DND-41 (cell line): ENCODE measurements at regions not wholly inside any gene's neighbourhood (a gene's known extent, or its start where the extent isn't known, plus 50 kb on each side); places are given as distances from the start of the nearest gene placed in this dataset.

ENCODE experiments used
- ATAC-seq: fragments of 200-7000 bp; cut with Tn5 transposase; 3 replicates; pipeline ENCODE4 v1.9.1; 2021; ENCODE audit warnings: low read depth; ENCODE audit not compliant: insufficient read depth
- DNase-seq: peaks from one replicate; pipeline ENCODE4 v3.0.0-alpha.2; 2020
- H2AFZ ChIP-seq: 2 replicates; pipeline ENCODE4 v1.6.0; 2012; ENCODE audit warnings: low read depth, low read length
- H3K27ac ChIP-seq: 2 replicates; pipeline ENCODE4 v1.5.1; 2012; ENCODE audit warnings: low read length, inconsistent platforms
- H3K27me3 ChIP-seq: fragments of 200-600 bp; sonication (generic); 2 replicates; pipeline ENCODE4 v1.6.0; 2012; ENCODE audit warnings: low read length, mild to moderate bottlenecking, inconsistent platforms; ENCODE audit not compliant: insufficient read depth, poor library complexity
- H3K36me3 ChIP-seq: 2 replicates; pipeline ENCODE4 v1.5.1; 2012; ENCODE audit warnings: low read length, inconsistent platforms; ENCODE audit not compliant: insufficient read depth
- H3K4me1 ChIP-seq: 2 replicates; pipeline ENCODE4 v1.5.1; 2012; ENCODE audit warnings: mild to moderate bottlenecking, low read length; ENCODE audit not compliant: insufficient read depth
- H3K4me2 ChIP-seq: 2 replicates; pipeline ENCODE4 v1.6.0; 2012; ENCODE audit warnings: mild to moderate bottlenecking, moderate library complexity, low read length, inconsistent platforms; ENCODE audit not compliant: insufficient read depth
- H3K4me3 ChIP-seq, 2 experiments: fragments of 200-600 bp in 1 of 2; shearing (Covaris generic) in 1 of 2; 2 replicates each; pipeline ENCODE4 v1.5.1; 2012 to 2016; ENCODE audit warnings: inconsistent platforms in 2 of 2, low read length in 2 of 2, mild to moderate bottlenecking in 2 of 2, low read depth in 1 of 2, moderate library complexity in 1 of 2
- H3K79me2 ChIP-seq: 2 replicates; pipeline ENCODE4 v1.6.0; 2012; ENCODE audit warnings: low read length, inconsistent platforms; ENCODE audit not compliant: insufficient read depth
- H3K9ac ChIP-seq: 2 replicates; pipeline ENCODE4 v1.6.0; 2012; ENCODE audit warnings: low read depth, mild to moderate bottlenecking, inconsistent platforms, low read length, moderate library complexity
- H3K9me3 ChIP-seq: 2 replicates; pipeline ENCODE4 v1.5.1; 2012; ENCODE audit warnings: low read length, moderate library complexity, mild to moderate bottlenecking, inconsistent platforms; ENCODE audit not compliant: insufficient read depth, severe bottlenecking
- H4K20me1 ChIP-seq: 2 replicates; pipeline ENCODE4 v1.6.0; 2012; ENCODE audit warnings: low read length; ENCODE audit not compliant: insufficient read depth
- EZH2 ChIP-seq: IDR thresholded peaks from 3 replicates; pipeline ENCODE4 v1.6.1; 2012; ENCODE audit warnings: borderline replicate concordance, low read depth, mild to moderate bottlenecking, moderate library complexity, low read length, inconsistent platforms; ENCODE audit not compliant: severe bottlenecking
- TF ChIP-seq, protein P1 (sequence below): IDR thresholded peaks from 2 replicates; pipeline ENCODE4 v1.5.1; 2012; ENCODE audit warnings: borderline replicate concordance, low read length, moderate library complexity, mild to moderate bottlenecking; ENCODE audit not compliant: poor library complexity, severe bottlenecking; ENCODE audit errors: extremely low read depth

DNA sequence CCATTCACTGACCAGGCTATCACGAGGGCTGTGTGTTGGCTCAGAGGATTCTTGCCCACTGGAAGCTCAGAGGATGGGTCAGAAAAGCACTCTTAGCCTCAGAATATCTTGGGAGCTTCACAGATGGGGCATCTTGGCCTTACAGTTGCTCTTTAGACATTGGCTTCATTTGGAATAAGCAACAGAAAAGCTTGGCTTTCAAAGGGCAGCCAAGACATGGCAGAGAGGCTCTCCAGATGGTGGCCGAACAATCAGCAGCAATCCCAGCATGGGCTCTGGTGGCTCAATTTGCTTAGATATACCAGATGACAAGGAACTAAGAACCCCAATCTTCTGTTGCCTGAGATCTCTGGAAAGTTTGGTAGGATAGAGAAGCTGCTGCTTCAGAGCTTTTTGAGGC is 446.2 kb downstream of the ADRA2A start:
- no peak overlapping the region for H3K27ac ChIP-seq
- H3K4me2 ChIP-seq = no peak overlapping the region
- H3K9ac ChIP-seq = no peak overlapping the region
- no peaks in the 10 kb centered on the region for H3K79me2 ChIP-seq
- no peaks in the 10 kb centered on the region for H4K20me1 ChIP-seq
- DNase-seq (no peak), ATAC-seq (no peak)
- no peaks in the 10 kb centered on the region for H3K36me3 ChIP-seq
- no peak overlapping the region for H2AFZ ChIP-seq
- H3K4me1 ChIP-seq = no peaks in the 10 kb centered on the region
- H3K27me3 ChIP-seq = no peaks in the 10 kb centered on the region
- H3K4me3 ChIP-seq = no peak overlapping the region
- TF ChIP-seq, protein P1, sequence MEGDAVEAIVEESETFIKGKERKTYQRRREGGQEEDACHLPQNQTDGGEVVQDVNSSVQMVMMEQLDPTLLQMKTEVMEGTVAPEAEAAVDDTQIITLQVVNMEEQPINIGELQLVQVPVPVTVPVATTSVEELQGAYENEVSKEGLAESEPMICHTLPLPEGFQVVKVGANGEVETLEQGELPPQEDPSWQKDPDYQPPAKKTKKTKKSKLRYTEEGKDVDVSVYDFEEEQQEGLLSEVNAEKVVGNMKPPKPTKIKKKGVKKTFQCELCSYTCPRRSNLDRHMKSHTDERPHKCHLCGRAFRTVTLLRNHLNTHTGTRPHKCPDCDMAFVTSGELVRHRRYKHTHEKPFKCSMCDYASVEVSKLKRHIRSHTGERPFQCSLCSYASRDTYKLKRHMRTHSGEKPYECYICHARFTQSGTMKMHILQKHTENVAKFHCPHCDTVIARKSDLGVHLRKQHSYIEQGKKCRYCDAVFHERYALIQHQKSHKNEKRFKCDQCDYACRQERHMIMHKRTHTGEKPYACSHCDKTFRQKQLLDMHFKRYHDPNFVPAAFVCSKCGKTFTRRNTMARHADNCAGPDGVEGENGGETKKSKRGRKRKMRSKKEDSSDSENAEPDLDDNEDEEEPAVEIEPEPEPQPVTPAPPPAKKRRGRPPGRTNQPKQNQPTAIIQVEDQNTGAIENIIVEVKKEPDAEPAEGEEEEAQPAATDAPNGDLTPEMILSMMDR = no peak
- TF ChIP-seq EZH2 = no peak
- no peaks in the 10 kb centered on the region for H3K9me3 ChIP-seq

DNA sequence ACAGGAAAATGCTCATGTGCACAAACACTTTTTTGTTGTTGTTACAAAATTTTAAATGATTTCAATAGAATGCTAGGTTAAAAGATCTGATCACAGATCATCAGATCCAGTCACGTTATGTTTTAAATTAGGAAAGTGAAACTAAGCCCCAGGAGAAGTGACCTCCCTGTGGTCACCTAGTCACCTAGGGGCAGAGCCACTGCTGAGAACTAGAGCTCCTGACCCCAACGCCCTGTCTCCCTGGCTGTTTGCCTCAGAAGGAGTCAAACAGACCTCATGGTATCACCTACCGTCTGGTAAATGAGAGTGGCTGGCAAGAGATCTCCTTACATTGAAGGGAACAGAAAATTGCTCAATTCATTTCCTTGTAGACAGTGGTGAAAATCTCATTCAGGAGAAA is 447.3 kb downstream of the ADRA2A start:
- H3K4me1 ChIP-seq = no peaks in the 10 kb centered on the region
- no peaks in the 10 kb centered on the region for H3K36me3 ChIP-seq
- H3K4me2 ChIP-seq = no peak overlapping the region
- ATAC-seq (no peak), DNase-seq (no peak)
- no peaks in the 10 kb centered on the region for H3K9me3 ChIP-seq
- H4K20me1 ChIP-seq = no peaks in the 10 kb centered on the region
- H3K9ac ChIP-seq = no peak overlapping the region
- H3K4me3 ChIP-seq = no peak overlapping the region
- TF ChIP-seq, protein P1 = no peak
- no peak for TF ChIP-seq EZH2
- no peak overlapping the region for H2AFZ ChIP-seq
- H3K79me2 ChIP-seq = no peaks in the 10 kb centered on the region
- no peak overlapping the region for H3K27ac ChIP-seq
- H3K27me3 ChIP-seq = no peaks in the 10 kb centered on the region

DNA sequence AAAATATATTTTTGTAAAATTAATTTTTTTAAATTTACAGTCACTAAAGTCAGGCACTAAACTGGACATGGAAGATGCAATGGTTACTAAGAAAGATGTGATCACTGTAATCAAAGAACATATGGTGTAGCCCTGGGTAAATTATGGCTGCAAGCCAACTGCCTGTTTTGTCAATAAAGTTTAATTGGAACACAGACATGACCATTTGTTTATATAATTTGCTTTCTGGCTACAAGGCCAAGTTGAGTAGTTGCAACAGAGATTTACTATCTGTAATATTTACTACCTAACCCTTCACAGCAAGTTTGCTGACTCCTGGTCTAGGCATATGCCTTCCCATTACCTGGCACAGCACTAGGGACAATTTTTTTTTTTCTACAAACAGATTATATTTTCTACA is 448.9 kb downstream of the ADRA2A start:
- TF ChIP-seq, protein P1 = no peak
- no peak for TF ChIP-seq EZH2
- DNase-seq (no peak), ATAC-seq (no peak)

GRCh38 chr10:111531690-111532089 is 454.9 kb downstream of the ADRA2A start:
- Histone ChIP-seq H3K27me3 (no peaks in the 10 kb centered on the region), H3K4me3 (no peak overlapping the region), H3K4me1 (no peaks in the 10 kb centered on the region), H3K79me2 (no peaks in the 10 kb centered on the region), H3K27ac (no peak overlapping the region), H4K20me1 (no peaks in the 10 kb centered on the region), H3K4me2 (no peak overlapping the region), H2AFZ (no peak overlapping the region), H3K36me3 (no peaks in the 10 kb centered on the region), H3K9ac (no peak overlapping the region), H3K9me3 (no peaks in the 10 kb centered on the region)
- no peak for TF ChIP-seq EZH2
- DNase-seq = no peak
- no peak for ATAC-seq

More for the DNA sequence above, 448.9 kb downstream of the ADRA2A start:
- H3K4me2 ChIP-seq = no peak overlapping the region
- H3K9me3 ChIP-seq = no peaks in the 10 kb centered on the region
- H3K27me3 ChIP-seq = no peaks in the 10 kb centered on the region
- H3K4me1 ChIP-seq = no peaks in the 10 kb centered on the region
- H3K36me3 ChIP-seq = no peaks in the 10 kb centered on the region
- no peak overlapping the region for H3K9ac ChIP-seq
- H4K20me1 ChIP-seq = no peaks in the 10 kb centered on the region
- H3K79me2 ChIP-seq = no peaks in the 10 kb centered on the region
- H2AFZ ChIP-seq = no peak overlapping the region
- H3K4me3 ChIP-seq = no peak overlapping the region
- no peak overlapping the region for H3K27ac ChIP-seq
